Stimulated activated CD8-positive, alpha-beta memory T cell treated with anti-CD3 and anti-CD28 coated beads, Interleukin-15, amount 100 ng/mL, for 24 hours (primary cell): ENCODE measurements at regions not wholly inside any gene's neighbourhood (a gene's known extent, or its start where the extent isn't known, plus 50 kb on each side); places are given as distances from the start of the nearest gene placed in this dataset.

Experiments used
- DNase-seq: peaks from one replicate; pipeline ENCODE4 v3.0.0-alpha.2; 2020; ENCODE audit warnings: low read depth

GRCh38 chr1:181430015-181430885 is 53.1 kb upstream of the CACNA1E start:
- no peak for DNase-seq
